ENCODE measurements at regions not wholly inside any gene's neighbourhood (a gene's known extent, or its start where the extent isn't known, plus 50 kb on each side); places are given as distances from the start of the nearest gene placed in this dataset.
"Not testable (repeated sequence)": the region's sequence is repeated elsewhere in the genome, so short reads cannot be mapped to it uniquely, and the experiment has no call there.

- FAIRE-seq (no peak), DNase-seq (ENCODE audit: insufficient read length, low spot score) (no peak)
- TF ChIP-seq POLR2A (IDR thresholded peaks at IDR 0.05; ENCODE audit: low read depth, low read length): no peak
- TF ChIP-seq POU2F2 (IDR thresholded peaks at IDR 0.05; ENCODE audit: low read depth, low read length): no peak
- TF ChIP-seq SPI1 (IDR thresholded peaks at IDR 0.05; ENCODE audit: low read depth, low read length): no peak
- TF ChIP-seq POLR2AphosphoS5 (IDR thresholded peaks at IDR 0.05; ENCODE audit: low read depth, low read length): no peak
- TF ChIP-seq PAX5 (IDR thresholded peaks at IDR 0.05; ENCODE audit: insufficient read depth, low read length, severe bottlenecking): no peak
- TF ChIP-seq TAF1 (IDR thresholded peaks at IDR 0.05; ENCODE audit: low read depth, low read length): no peak
These were observed 593.0 kb downstream of the UQCRFS1 start for GRCh38 chr19:28619816-28620429.

- DNase-seq (ENCODE audit: insufficient read length, low spot score) (no peak), FAIRE-seq (no peak)
- TF ChIP-seq PAX5 (IDR thresholded peaks at IDR 0.05; ENCODE audit: insufficient read depth, low read length, severe bottlenecking): no peak
These were observed 594.4 kb downstream of the UQCRFS1 start for GRCh38 chr19:28618504-28618903.

GRCh38 chr19:28615966-28616365 is 597.0 kb downstream of the UQCRFS1 start:
- DNase-seq (ENCODE audit: insufficient read length, low spot score) (no peak), FAIRE-seq (no peak)
- no peak for TF ChIP-seq TAF1 (IDR thresholded peaks at IDR 0.05; ENCODE audit: low read depth, low read length)
- no peak for TF ChIP-seq POLR2A (IDR thresholded peaks at IDR 0.05; ENCODE audit: low read depth, low read length)
- TF ChIP-seq POLR2AphosphoS5 (IDR thresholded peaks at IDR 0.05; ENCODE audit: low read depth, low read length): no peak
- no peak for TF ChIP-seq SPI1 (IDR thresholded peaks at IDR 0.05; ENCODE audit: low read depth, low read length)
- no peak for TF ChIP-seq PAX5 (IDR thresholded peaks at IDR 0.05; ENCODE audit: insufficient read depth, low read length, severe bottlenecking)
- no peak for TF ChIP-seq POU2F2 (IDR thresholded peaks at IDR 0.05; ENCODE audit: low read depth, low read length)

GRCh38 chr19:28615546-28615916 is 597.4 kb downstream of the UQCRFS1 start:
- DNase-seq (ENCODE audit: insufficient read length, low spot score) (no peak), FAIRE-seq (no peak)
- TF ChIP-seq POLR2AphosphoS5 (IDR thresholded peaks at IDR 0.05; ENCODE audit: low read depth, low read length) (no peak), TAF1 (IDR thresholded peaks at IDR 0.05; ENCODE audit: low read depth, low read length) (no peak)

GRCh38 chr19:28614634-28615545 is 598.1 kb downstream of the UQCRFS1 start:
- no peak for DNase-seq (ENCODE audit: insufficient read length, low spot score)
- TF ChIP-seq POLR2AphosphoS5 (IDR thresholded peaks at IDR 0.05; ENCODE audit: low read depth, low read length): no peak
- no peak for TF ChIP-seq SPI1 (IDR thresholded peaks at IDR 0.05; ENCODE audit: low read depth, low read length)
- no peak for TF ChIP-seq POU2F2 (IDR thresholded peaks at IDR 0.05; ENCODE audit: low read depth, low read length)
- TF ChIP-seq POLR2A (IDR thresholded peaks at IDR 0.05; ENCODE audit: low read depth, low read length): no peak
- TF ChIP-seq PAX5 (IDR thresholded peaks at IDR 0.05; ENCODE audit: insufficient read depth, low read length, severe bottlenecking): no peak
- TF ChIP-seq TAF1 (IDR thresholded peaks at IDR 0.05; ENCODE audit: low read depth, low read length): no peak
- FAIRE-seq: no peak

- DNase-seq (ENCODE audit: insufficient read length, low spot score) (no peak), FAIRE-seq (no peak)
- TF ChIP-seq POLR2AphosphoS5 (IDR thresholded peaks at IDR 0.05; ENCODE audit: low read depth, low read length) (no peak), SPI1 (IDR thresholded peaks at IDR 0.05; ENCODE audit: low read depth, low read length) (no peak), PAX5 (IDR thresholded peaks at IDR 0.05; ENCODE audit: insufficient read depth, low read length, severe bottlenecking) (no peak), TAF1 (IDR thresholded peaks at IDR 0.05; ENCODE audit: low read depth, low read length) (no peak)
These were observed 600.6 kb downstream of the UQCRFS1 start for GRCh38 chr19:28612275-28612769.

GRCh38 chr19:28611227-28611914 is 601.6 kb downstream of the UQCRFS1 start:
- FAIRE-seq; DNase-seq (ENCODE audit: insufficient read length, low spot score): not testable (repeated sequence)

GRCh38 chr19:28610731-28611130 is 602.2 kb downstream of the UQCRFS1 start:
- TF ChIP-seq SPI1 (IDR thresholded peaks at IDR 0.05; ENCODE audit: low read depth, low read length) (no peak), POU2F2 (IDR thresholded peaks at IDR 0.05; ENCODE audit: low read depth, low read length) (no peak), TAF1 (IDR thresholded peaks at IDR 0.05; ENCODE audit: low read depth, low read length) (no peak), POLR2A (IDR thresholded peaks at IDR 0.05; ENCODE audit: low read depth, low read length) (no peak), POLR2AphosphoS5 (IDR thresholded peaks at IDR 0.05; ENCODE audit: low read depth, low read length) (no peak), PAX5 (IDR thresholded peaks at IDR 0.05; ENCODE audit: insufficient read depth, low read length, severe bottlenecking) (no peak)
- FAIRE-seq (no peak), DNase-seq (ENCODE audit: insufficient read length, low spot score) (no peak)

GRCh38 chr19:28609944-28610343 is 603.0 kb downstream of the UQCRFS1 start:
- TF ChIP-seq POLR2A (IDR thresholded peaks at IDR 0.05; ENCODE audit: low read depth, low read length): no peak
- no peak for TF ChIP-seq PAX5 (IDR thresholded peaks at IDR 0.05; ENCODE audit: insufficient read depth, low read length, severe bottlenecking)
- TF ChIP-seq POU2F2 (IDR thresholded peaks at IDR 0.05; ENCODE audit: low read depth, low read length): no peak
- TF ChIP-seq POLR2AphosphoS5 (IDR thresholded peaks at IDR 0.05; ENCODE audit: low read depth, low read length): no peak
- no peak for TF ChIP-seq TAF1 (IDR thresholded peaks at IDR 0.05; ENCODE audit: low read depth, low read length)
- TF ChIP-seq SPI1 (IDR thresholded peaks at IDR 0.05; ENCODE audit: low read depth, low read length): no peak
- DNase-seq (ENCODE audit: insufficient read length, low spot score): no peak
- FAIRE-seq: no peak

Measured in GM12891 (cell line).